Right lung (tissue), 2 donors: ENCODE measurements at regions not wholly inside any gene's neighbourhood (a gene's known extent, or its start where the extent isn't known, plus 50 kb on each side); places are given as distances from the start of the nearest gene placed in this dataset.

Experiments used
- DNase-seq, 2 donors: peaks; one replicate each; pipeline ENCODE4 v3.0.0-alpha.2; 2013

GRCh38 chr6:156519940-156520339, 257.2 kb upstream of the ARID1B start:
- no peak for DNase-seq

GRCh38 chr6:156517088-156517487, 260.1 kb upstream of the ARID1B start:
- peak; percentile 71 to 75 for DNase-seq

GRCh38 chr6:156515242-156515641, 261.9 kb upstream of the ARID1B start:
- no peak for DNase-seq

GRCh38 chr6:156513504-156513903, 263.7 kb upstream of the ARID1B start:
- DNase-seq = no peak

- no peak for DNase-seq
Observed at GRCh38 chr6:156511570-156511969, 265.6 kb upstream of the ARID1B start.

GRCh38 chr6:156511051-156511450, 266.1 kb upstream of the ARID1B start:
- no peak for DNase-seq

- DNase-seq = no peak
Observed at GRCh38 chr6:156510242-156510641, 266.9 kb upstream of the ARID1B start.

GRCh38 chr6:156509496-156509895, 267.7 kb upstream of the ARID1B start:
- no peak for DNase-seq

- DNase-seq = no peak
Observed at GRCh38 chr6:156508923-156509322, 268.3 kb upstream of the ARID1B start.

- DNase-seq = no peak
Observed at GRCh38 chr6:156508126-156508525, 269.1 kb upstream of the ARID1B start.

GRCh38 chr6:156507656-156508055, 269.5 kb upstream of the ARID1B start:
- no peak for DNase-seq

GRCh38 chr6:156507106-156507505, 270.1 kb upstream of the ARID1B start:
- DNase-seq = no peak

GRCh38 chr6:156502969-156503504, 274.1 kb upstream of the ARID1B start:
- no peak for DNase-seq

- no peak for DNase-seq
Observed at GRCh38 chr6:156497618-156498017, 279.6 kb upstream of the ARID1B start.

GRCh38 chr6:156487877-156488276, 289.3 kb upstream of the ARID1B start:
- no peak for DNase-seq

GRCh38 chr6:156485150-156485549, 292.0 kb upstream of the ARID1B start:
- DNase-seq = no peak

- DNase-seq = no peak
Observed at GRCh38 chr6:156474507-156475120, 302.6 kb upstream of the ARID1B start.

GRCh38 chr6:156471000-156471399, 306.2 kb upstream of the ARID1B start:
- no peak for DNase-seq

GRCh38 chr6:156464100-156464878, 312.9 kb upstream of the ARID1B start:
- no peak for DNase-seq

- DNase-seq = no peak
Observed at GRCh38 chr6:156461647-156462046, 315.5 kb upstream of the ARID1B start.

- no peak for DNase-seq
Observed at GRCh38 chr6:156457601-156458000, 319.6 kb upstream of the ARID1B start.

- DNase-seq = no peak
Observed at GRCh38 chr6:156455847-156456246, 321.3 kb upstream of the ARID1B start.

GRCh38 chr6:156454867-156455266, 322.3 kb upstream of the ARID1B start:
- no peak for DNase-seq
